WTC11 (cell line): ENCODE measurements at regions not wholly inside any gene's neighbourhood (a gene's known extent, or its start where the extent isn't known, plus 50 kb on each side); places are given as distances from the start of the nearest gene placed in this dataset.

Source experiments
- ATAC-seq: fragments of 200-7000 bp; cut with Tn5 transposase; 2 replicates; pipeline ENCODE4 v1.10.0; 2021; ENCODE audit warnings: mild to moderate bottlenecking, moderate library complexity
- CTCF ChIA-PET: fragments of 300-600 bp; sonication (Branson Sonifier 250); formaldehyde crosslinking; loops from one replicate; lab custom pipeline; 2021; ENCODE audit warnings: antibody characterized with exemption; lab: Charles Lee
- POLR2A ChIA-PET: fragments of 350-600 bp; sonication (Branson Sonifier 250); formaldehyde crosslinking; loops from one replicate; lab custom pipeline; 2021; ENCODE audit warnings: antibody characterized with exemption; lab: Charles Lee
- DNase-seq: peaks from one replicate; pipeline ENCODE4 v3.0.0; 2021; ENCODE audit warnings: low spot score
- H3K27ac Mint-ChIP-seq: 2 replicates; pipeline ENCODE4 v1.8.0; 2021; ENCODE audit warnings: mixed read lengths
- H3K27me3 Mint-ChIP-seq: 2 replicates; pipeline ENCODE4 v1.8.0; 2021; ENCODE audit warnings: low read depth, mild to moderate bottlenecking, moderate library complexity, mixed read lengths
- H3K36me3 Mint-ChIP-seq: 2 replicates; pipeline ENCODE4 v1.8.0; 2021; ENCODE audit warnings: mixed read lengths
- H3K4me1 Mint-ChIP-seq: 2 replicates; pipeline ENCODE4 v1.8.0; 2022; ENCODE audit warnings: mixed read lengths
- H3K4me3 Mint-ChIP-seq: 2 replicates; pipeline ENCODE4 v1.8.0; 2021; ENCODE audit warnings: mild to moderate bottlenecking, moderate library complexity, mixed read lengths
- H3K9me3 Mint-ChIP-seq: 2 replicates; pipeline ENCODE4 v1.8.0; 2021; ENCODE audit warnings: mixed read lengths
- ATF3 ChIP-seq: sonication (generic); formaldehyde crosslinking; conservative IDR thresholded peaks from 2 replicates; pipeline ENCODE4 v1.8.1; 2022; ENCODE audit warnings: mild to moderate bottlenecking, missing genetic modification reagents
- CBFB ChIP-seq: sonication (generic); formaldehyde crosslinking; IDR thresholded peaks from 2 replicates; pipeline ENCODE4 v1.8.1; 2022; ENCODE audit warnings: mild to moderate bottlenecking, low read depth, missing genetic modification reagents
- CREB1 ChIP-seq: sonication (generic); formaldehyde crosslinking; IDR thresholded peaks from 2 replicates; pipeline ENCODE4 v1.8.0; 2023; ENCODE audit warnings: mild to moderate bottlenecking, missing genetic modification reagents
- E2F1 ChIP-seq: sonication (generic); formaldehyde crosslinking; IDR thresholded peaks from 2 replicates; pipeline ENCODE4 v1.8.0; 2022; ENCODE audit warnings: mild to moderate bottlenecking, missing genetic modification reagents
- ELF4 ChIP-seq: sonication (generic); formaldehyde crosslinking; IDR thresholded peaks from 2 replicates; pipeline ENCODE4 v1.8.1; 2022; ENCODE audit warnings: low read depth, mild to moderate bottlenecking, moderate library complexity, missing genetic modification reagents
- ESRRA ChIP-seq: sonication (generic); formaldehyde crosslinking; IDR thresholded peaks from 2 replicates; pipeline ENCODE4 v1.8.1; 2022; ENCODE audit warnings: mild to moderate bottlenecking, missing genetic modification reagents, borderline replicate concordance
- FOXJ3 ChIP-seq: sonication (generic); formaldehyde crosslinking; IDR thresholded peaks from 2 replicates; pipeline ENCODE4 v1.9.0; 2021; ENCODE audit warnings: missing genetic modification reagents, mild to moderate bottlenecking, borderline replicate concordance
- FOXK1 ChIP-seq: sonication (generic); formaldehyde crosslinking; IDR thresholded peaks from 2 replicates; pipeline ENCODE4 v1.8.0; 2022; ENCODE audit warnings: mild to moderate bottlenecking, moderate library complexity, missing genetic modification reagents
- GABPB1 ChIP-seq: sonication (generic); formaldehyde crosslinking; IDR thresholded peaks from 2 replicates; pipeline ENCODE4 v1.8.1; 2023; ENCODE audit warnings: mild to moderate bottlenecking, missing genetic modification reagents
- IRF2 ChIP-seq: sonication (generic); formaldehyde crosslinking; IDR thresholded peaks from 2 replicates; pipeline ENCODE4 v1.8.0; 2022; ENCODE audit warnings: low read depth, missing genetic modification reagents, borderline replicate concordance
- MAX ChIP-seq: sonication (generic); formaldehyde crosslinking; IDR thresholded peaks from 2 replicates; pipeline ENCODE4 v1.8.0; 2022; ENCODE audit warnings: mild to moderate bottlenecking, missing genetic modification reagents
- NR1H2 ChIP-seq: sonication (generic); formaldehyde crosslinking; IDR thresholded peaks from 2 replicates; pipeline ENCODE4 v1.9.0; 2021; ENCODE audit warnings: mild to moderate bottlenecking, moderate library complexity, missing genetic modification reagents
- OVOL2 ChIP-seq: fragments of 250-450 bp; sonication (Bioruptor Pico); IDR thresholded peaks from 2 replicates; pipeline ENCODE4 v1.9.0; 2021; ENCODE audit warnings: mild to moderate bottlenecking, borderline replicate concordance
- PRRX2 ChIP-seq: fragments of 250-450 bp; sonication (Bioruptor Pico); IDR thresholded peaks from 2 replicates; pipeline ENCODE4 v1.8.0; 2021; ENCODE audit warnings: mild to moderate bottlenecking
- SMAD3 ChIP-seq: sonication (generic); formaldehyde crosslinking; IDR thresholded peaks from 2 replicates; pipeline ENCODE4 v1.8.0; 2022; ENCODE audit warnings: missing genetic modification reagents, mild to moderate bottlenecking, borderline replicate concordance
- ZMAT4 ChIP-seq: fragments of 250-450 bp; sonication (Bioruptor Pico); IDR thresholded peaks from 2 replicates; pipeline ENCODE4 v1.9.0; 2021; ENCODE audit warnings: mild to moderate bottlenecking
- ZNF219 ChIP-seq: sonication (generic); formaldehyde crosslinking; IDR thresholded peaks from 2 replicates; pipeline ENCODE4 v1.8.0; 2023; ENCODE audit warnings: missing genetic modification reagents, mild to moderate bottlenecking, borderline replicate concordance
- ZNF396 ChIP-seq: fragments of 250-450 bp; sonication (Bioruptor Pico); IDR thresholded peaks from 2 replicates; pipeline ENCODE4 v1.8.0; 2021; ENCODE audit warnings: mild to moderate bottlenecking, moderate library complexity, borderline replicate concordance
- ZNF671 ChIP-seq: fragments of 250-450 bp; sonication (Bioruptor Pico); IDR thresholded peaks from 2 replicates; pipeline ENCODE4 v1.8.0; 2021; ENCODE audit warnings: mild to moderate bottlenecking
- TF ChIP-seq, protein P1 (sequence below): fragments of 250-450 bp; sonication (Bioruptor Pico); IDR thresholded peaks from 2 replicates; pipeline ENCODE4 v2.1.2; 2022; ENCODE audit warnings: mild to moderate bottlenecking, moderate library complexity
- TF ChIP-seq, protein P2 (sequence below): sonication (generic); formaldehyde crosslinking; IDR thresholded peaks from 2 replicates; pipeline ENCODE4 v1.8.1; 2022; ENCODE audit warnings: low read depth, mild to moderate bottlenecking, moderate library complexity, missing genetic modification reagents, borderline replicate concordance
- TF ChIP-seq, protein P3 (sequence below): fragments of 250-450 bp; sonication (Bioruptor Pico); IDR thresholded peaks from 2 replicates; pipeline ENCODE4 v1.8.0; 2021; ENCODE audit warnings: mild to moderate bottlenecking
- TF ChIP-seq, protein P4 (sequence below): fragments of 250-450 bp; sonication (Bioruptor Pico); IDR thresholded peaks from 2 replicates; pipeline ENCODE4 v1.9.0; 2021; ENCODE audit warnings: moderate library complexity, mild to moderate bottlenecking, inconsistent platforms, borderline replicate concordance
- TF ChIP-seq, protein P5 (sequence below): fragments of 250-450 bp; sonication (Bioruptor Pico); IDR thresholded peaks from 2 replicates; pipeline ENCODE4 v1.9.0; 2021; ENCODE audit warnings: mild to moderate bottlenecking

DNA sequence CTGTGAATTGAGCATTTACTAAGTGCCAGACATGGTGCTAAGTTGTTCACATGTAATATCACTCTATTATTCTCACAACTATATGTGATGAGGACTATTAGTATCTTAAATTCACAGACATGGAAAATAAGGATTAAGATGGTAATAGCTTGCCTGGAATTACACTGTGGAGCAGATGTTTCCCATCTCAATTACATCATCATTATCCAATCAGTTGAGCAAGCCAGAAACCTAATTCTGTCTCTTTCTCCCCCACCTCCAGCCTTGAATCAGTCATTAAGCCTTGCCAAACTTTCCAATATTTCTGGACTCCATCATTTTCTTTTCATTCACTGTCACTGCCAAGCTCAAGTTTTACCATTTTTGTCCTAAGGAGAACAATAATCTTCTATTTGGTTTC is 287.8 kb upstream of the KITLG start:
- Mint-ChIP-seq H3K27me3 (no peaks in the 10 kb centered on the region), H3K4me1 (peaks cover 19% of the 10 kb centered on the region), H3K9me3 (no peaks in the 10 kb centered on the region), H3K27ac (no peak overlapping the region), H3K36me3 (no peaks in the 10 kb centered on the region), H3K4me3 (no peak overlapping the region)
- POLR2A ChIA-PET: no interaction called here
- CTCF ChIA-PET: no interaction called here
- no peak for ATAC-seq
- no peak for DNase-seq
- no peak for TF ChIP-seq CREB1 (CRISPR knock-in tag)
- TF ChIP-seq ELF4 (CRISPR knock-in tag): no peak
- TF ChIP-seq, protein P1, sequence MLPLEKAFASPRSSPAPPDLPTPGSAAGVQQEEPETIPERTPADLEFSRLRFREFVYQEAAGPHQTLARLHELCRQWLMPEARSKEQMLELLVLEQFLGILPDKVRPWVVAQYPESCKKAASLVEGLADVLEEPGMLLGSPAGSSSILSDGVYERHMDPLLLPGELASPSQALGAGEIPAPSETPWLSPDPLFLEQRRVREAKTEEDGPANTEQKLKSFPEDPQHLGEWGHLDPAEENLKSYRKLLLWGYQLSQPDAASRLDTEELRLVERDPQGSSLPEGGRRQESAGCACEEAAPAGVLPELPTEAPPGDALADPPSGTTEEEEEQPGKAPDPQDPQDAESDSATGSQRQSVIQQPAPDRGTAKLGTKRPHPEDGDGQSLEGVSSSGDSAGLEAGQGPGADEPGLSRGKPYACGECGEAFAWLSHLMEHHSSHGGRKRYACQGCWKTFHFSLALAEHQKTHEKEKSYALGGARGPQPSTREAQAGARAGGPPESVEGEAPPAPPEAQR: no peak
- no peak for TF ChIP-seq SMAD3 (CRISPR knock-in tag)
- TF ChIP-seq FOXJ3: no peak
- TF ChIP-seq, all 79 proteins: peak for 0

DNA sequence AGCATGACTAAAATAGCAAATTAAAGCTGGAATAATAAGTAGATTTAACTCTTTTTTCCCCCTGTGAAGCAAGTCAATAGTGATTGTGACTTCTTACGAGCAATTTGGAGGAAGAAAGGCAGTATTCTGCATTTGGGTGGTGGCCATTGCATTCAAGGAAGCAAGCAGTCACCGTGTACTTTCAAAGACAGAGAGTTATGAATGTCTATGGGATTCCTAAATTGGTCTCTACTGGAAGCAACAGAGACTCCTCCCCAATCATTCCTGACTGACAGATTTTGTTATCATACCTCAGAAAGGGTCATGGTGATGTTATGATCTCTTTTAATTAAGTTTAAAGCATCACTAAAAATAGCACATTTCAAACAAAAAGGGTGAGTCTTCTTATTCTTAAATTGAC is 287.2 kb upstream of the KITLG start:
- H3K4me1 Mint-ChIP-seq: peaks cover 25% of the 10 kb centered on the region
- no peak for DNase-seq
- TF ChIP-seq FOXK1 (CRISPR knock-in tag) (no peak), ZNF396 (CRISPR knock-in tag) (no peak), NR1H2 (no peak), ATF3 (CRISPR knock-in tag) (no peak), CBFB (CRISPR knock-in tag) (no peak), MAX (CRISPR knock-in tag) (no peak), ZNF671 (CRISPR knock-in tag) (no peak), ZMAT4 (no peak), ESRRA (CRISPR knock-in tag) (no peak), ZNF219 (CRISPR knock-in tag) (no peak), IRF2 (CRISPR knock-in tag) (no peak), OVOL2 (CRISPR knock-in tag) (no peak)
- TF ChIP-seq, protein P2, sequence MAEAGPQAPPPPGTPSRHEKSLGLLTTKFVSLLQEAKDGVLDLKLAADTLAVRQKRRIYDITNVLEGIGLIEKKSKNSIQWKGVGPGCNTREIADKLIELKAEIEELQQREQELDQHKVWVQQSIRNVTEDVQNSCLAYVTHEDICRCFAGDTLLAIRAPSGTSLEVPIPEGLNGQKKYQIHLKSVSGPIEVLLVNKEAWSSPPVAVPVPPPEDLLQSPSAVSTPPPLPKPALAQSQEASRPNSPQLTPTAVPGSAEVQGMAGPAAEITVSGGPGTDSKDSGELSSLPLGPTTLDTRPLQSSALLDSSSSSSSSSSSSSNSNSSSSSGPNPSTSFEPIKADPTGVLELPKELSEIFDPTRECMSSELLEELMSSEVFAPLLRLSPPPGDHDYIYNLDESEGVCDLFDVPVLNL (CRISPR knock-in tag): no peak
- TF ChIP-seq, protein P3, sequence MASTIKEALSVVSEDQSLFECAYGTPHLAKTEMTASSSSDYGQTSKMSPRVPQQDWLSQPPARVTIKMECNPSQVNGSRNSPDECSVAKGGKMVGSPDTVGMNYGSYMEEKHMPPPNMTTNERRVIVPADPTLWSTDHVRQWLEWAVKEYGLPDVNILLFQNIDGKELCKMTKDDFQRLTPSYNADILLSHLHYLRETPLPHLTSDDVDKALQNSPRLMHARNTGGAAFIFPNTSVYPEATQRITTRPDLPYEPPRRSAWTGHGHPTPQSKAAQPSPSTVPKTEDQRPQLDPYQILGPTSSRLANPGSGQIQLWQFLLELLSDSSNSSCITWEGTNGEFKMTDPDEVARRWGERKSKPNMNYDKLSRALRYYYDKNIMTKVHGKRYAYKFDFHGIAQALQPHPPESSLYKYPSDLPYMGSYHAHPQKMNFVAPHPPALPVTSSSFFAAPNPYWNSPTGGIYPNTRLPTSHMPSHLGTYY (CRISPR knock-in tag): no peak
- TF ChIP-seq, all 79 proteins: peak for 0
- Mint-ChIP-seq H3K27me3 (no peaks in the 10 kb centered on the region), H3K36me3 (no peaks in the 10 kb centered on the region), H3K27ac (no peak overlapping the region), H3K9me3 (peaks cover 3% of the 10 kb centered on the region; the same call in 1 of the 2 replicates), H3K4me3 (no peak overlapping the region)
- ATAC-seq: no peak
- ChIA-PET CTCF (interaction anchor here (1.7 kb wide), 1 partner anchor 126 kb away, joined by 4 read pairs; no protein-coding TSS in a partner anchor), POLR2A (no interaction called here)

GRCh38 chr12:88866881-88867280 is 286.6 kb upstream of the KITLG start:
- Mint-ChIP-seq H3K4me1 (peaks cover 31% of the 10 kb centered on the region), H3K27me3 (no peaks in the 10 kb centered on the region), H3K27ac (no peak overlapping the region), H3K9me3 (peaks cover 8% of the 10 kb centered on the region), H3K36me3 (no peaks in the 10 kb centered on the region), H3K4me3 (no peak overlapping the region)
- no peak for ATAC-seq
- ChIA-PET CTCF (interaction anchor here (1.7 kb wide), 1 partner anchor 127 kb away, joined by 4 read pairs; no protein-coding TSS in a partner anchor), POLR2A (interaction anchor here (0.6 kb wide), 1 partner anchor 537 kb away, joined by 3 read pairs; no protein-coding TSS in a partner anchor)
- DNase-seq: no peak
- TF ChIP-seq, protein P4, sequence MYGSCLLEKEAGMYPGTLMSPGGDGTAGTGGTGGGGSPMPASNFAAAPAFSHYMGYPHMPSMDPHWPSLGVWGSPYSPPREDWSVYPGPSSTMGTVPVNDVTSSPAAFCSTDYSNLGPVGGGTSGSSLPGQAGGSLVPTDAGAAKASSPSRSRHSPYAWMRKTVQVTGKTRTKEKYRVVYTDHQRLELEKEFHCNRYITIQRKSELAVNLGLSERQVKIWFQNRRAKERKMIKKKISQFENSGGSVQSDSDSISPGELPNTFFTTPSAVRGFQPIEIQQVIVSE: no peak
- no peak for TF ChIP-seq GABPB1 (CRISPR knock-in tag)
- TF ChIP-seq PRRX2 (CRISPR knock-in tag): no peak
- TF ChIP-seq IRF2 (CRISPR knock-in tag): no peak
- TF ChIP-seq CBFB (CRISPR knock-in tag): no peak
- TF ChIP-seq, protein P5, sequence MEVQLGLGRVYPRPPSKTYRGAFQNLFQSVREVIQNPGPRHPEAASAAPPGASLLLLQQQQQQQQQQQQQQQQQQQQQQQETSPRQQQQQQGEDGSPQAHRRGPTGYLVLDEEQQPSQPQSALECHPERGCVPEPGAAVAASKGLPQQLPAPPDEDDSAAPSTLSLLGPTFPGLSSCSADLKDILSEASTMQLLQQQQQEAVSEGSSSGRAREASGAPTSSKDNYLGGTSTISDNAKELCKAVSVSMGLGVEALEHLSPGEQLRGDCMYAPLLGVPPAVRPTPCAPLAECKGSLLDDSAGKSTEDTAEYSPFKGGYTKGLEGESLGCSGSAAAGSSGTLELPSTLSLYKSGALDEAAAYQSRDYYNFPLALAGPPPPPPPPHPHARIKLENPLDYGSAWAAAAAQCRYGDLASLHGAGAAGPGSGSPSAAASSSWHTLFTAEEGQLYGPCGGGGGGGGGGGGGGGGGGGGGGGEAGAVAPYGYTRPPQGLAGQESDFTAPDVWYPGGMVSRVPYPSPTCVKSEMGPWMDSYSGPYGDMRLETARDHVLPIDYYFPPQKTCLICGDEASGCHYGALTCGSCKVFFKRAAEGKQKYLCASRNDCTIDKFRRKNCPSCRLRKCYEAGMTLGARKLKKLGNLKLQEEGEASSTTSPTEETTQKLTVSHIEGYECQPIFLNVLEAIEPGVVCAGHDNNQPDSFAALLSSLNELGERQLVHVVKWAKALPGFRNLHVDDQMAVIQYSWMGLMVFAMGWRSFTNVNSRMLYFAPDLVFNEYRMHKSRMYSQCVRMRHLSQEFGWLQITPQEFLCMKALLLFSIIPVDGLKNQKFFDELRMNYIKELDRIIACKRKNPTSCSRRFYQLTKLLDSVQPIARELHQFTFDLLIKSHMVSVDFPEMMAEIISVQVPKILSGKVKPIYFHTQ (CRISPR knock-in tag): no peak
- no peak for TF ChIP-seq E2F1
